K562 (cell line): ENCODE measurements at regions not wholly inside any gene's neighbourhood (a gene's known extent, or its start where the extent isn't known, plus 50 kb on each side); places are given as distances from the start of the nearest gene placed in this dataset.

ENCODE experiments used
- CBFA2T3 ChIP-seq: fragments of 450-650 bp; IDR thresholded peaks from 2 replicates; pipeline ENCODE4 v1.6.1; 2017
- CBFB ChIP-seq: sonication (generic); formaldehyde crosslinking; IDR thresholded peaks from 2 replicates; pipeline ENCODE4 v1.4.0; 2020; ENCODE audit warnings: mild to moderate bottlenecking, missing genetic modification reagents
- DPF2 ChIP-seq: fragments of 450-650 bp; IDR thresholded peaks from 2 replicates; pipeline ENCODE4 v1.6.1; 2016
- GTF2E2 ChIP-seq: fragments of 200-800 bp; sonication (Bioruptor generic); IDR thresholded peaks from 2 replicates; pipeline ENCODE4 v1.6.1; 2016; ENCODE audit warnings: missing genetic modification characterization, missing compliant biosample characterization
- MECOM ChIP-seq: fragments of 250-450 bp; sonication (Bioruptor Pico); IDR thresholded peaks from 2 replicates; pipeline ENCODE4 v1.8.0; 2022; ENCODE audit warnings: inconsistent platforms
- NCOR1 ChIP-seq: fragments of 450-650 bp; IDR thresholded peaks from 2 replicates; pipeline ENCODE4 v1.6.1; 2016; ENCODE audit warnings: mild to moderate bottlenecking, moderate library complexity
- NFIC ChIP-seq: fragments of 450-650 bp; IDR thresholded peaks from 2 replicates; pipeline ENCODE4 v1.6.1; 2017; ENCODE audit warnings: mild to moderate bottlenecking, inconsistent platforms
- PHB2 ChIP-seq: fragments of 450-650 bp; IDR thresholded peaks from 2 replicates; pipeline ENCODE4 v1.6.1; 2017; ENCODE audit warnings: low read depth
- POU5F1 ChIP-seq: fragments of 150-350 bp; IDR thresholded peaks from 2 replicates; pipeline ENCODE4 v1.6.1; 2014; ENCODE audit warnings: borderline replicate concordance, low read length, low read depth, mild to moderate bottlenecking; ENCODE audit not compliant: partially characterized antibody
- ZNF133 ChIP-seq: fragments of 250-450 bp; sonication (Bioruptor Pico); IDR thresholded peaks from 2 replicates; pipeline ENCODE4 v1.4.0; 2020; ENCODE audit warnings: mild to moderate bottlenecking
- ZNF77 ChIP-seq: fragments of 250-450 bp; sonication (Bioruptor Pico); IDR thresholded peaks from 2 replicates; pipeline ENCODE4 v1.5.0; 2020
- TF ChIP-seq, protein P1 (sequence below): sonication (generic); formaldehyde crosslinking; IDR thresholded peaks from 2 replicates; pipeline ENCODE4 v1.8.0; 2022; ENCODE audit warnings: mild to moderate bottlenecking, missing genetic modification reagents
- TF ChIP-seq, protein P2 (sequence below), 2 experiments: fragments of 150-350 bp in 1 of 2; IDR thresholded peaks; 2 replicates each; pipeline ENCODE4 v1.6.1; 2012 to 2016; ENCODE audit warnings: low read depth in 2 of 2, low read length in 2 of 2, mild to moderate bottlenecking in 1 of 2, moderate library complexity in 1 of 2
- TF ChIP-seq, protein P3 (sequence below): IDR thresholded peaks from 2 replicates; pipeline ENCODE4 v1.6.1; 2011; ENCODE audit not compliant: insufficient read length; ENCODE audit errors: extremely low read depth
- TF ChIP-seq, protein P4 (sequence below): fragments of 250-450 bp; sonication (Bioruptor Pico); IDR thresholded peaks from 2 replicates; pipeline ENCODE4 v1.4.0; 2020; ENCODE audit warnings: mild to moderate bottlenecking, moderate library complexity
- TF ChIP-seq, protein P5 (sequence below): fragments of 450-650 bp; conservative IDR thresholded peaks from 2 replicates; pipeline ENCODE4 v1.6.1; 2016; ENCODE audit warnings: missing genetic modification characterization, low read depth, mild to moderate bottlenecking, missing compliant biosample characterization, moderate library complexity

DNA sequence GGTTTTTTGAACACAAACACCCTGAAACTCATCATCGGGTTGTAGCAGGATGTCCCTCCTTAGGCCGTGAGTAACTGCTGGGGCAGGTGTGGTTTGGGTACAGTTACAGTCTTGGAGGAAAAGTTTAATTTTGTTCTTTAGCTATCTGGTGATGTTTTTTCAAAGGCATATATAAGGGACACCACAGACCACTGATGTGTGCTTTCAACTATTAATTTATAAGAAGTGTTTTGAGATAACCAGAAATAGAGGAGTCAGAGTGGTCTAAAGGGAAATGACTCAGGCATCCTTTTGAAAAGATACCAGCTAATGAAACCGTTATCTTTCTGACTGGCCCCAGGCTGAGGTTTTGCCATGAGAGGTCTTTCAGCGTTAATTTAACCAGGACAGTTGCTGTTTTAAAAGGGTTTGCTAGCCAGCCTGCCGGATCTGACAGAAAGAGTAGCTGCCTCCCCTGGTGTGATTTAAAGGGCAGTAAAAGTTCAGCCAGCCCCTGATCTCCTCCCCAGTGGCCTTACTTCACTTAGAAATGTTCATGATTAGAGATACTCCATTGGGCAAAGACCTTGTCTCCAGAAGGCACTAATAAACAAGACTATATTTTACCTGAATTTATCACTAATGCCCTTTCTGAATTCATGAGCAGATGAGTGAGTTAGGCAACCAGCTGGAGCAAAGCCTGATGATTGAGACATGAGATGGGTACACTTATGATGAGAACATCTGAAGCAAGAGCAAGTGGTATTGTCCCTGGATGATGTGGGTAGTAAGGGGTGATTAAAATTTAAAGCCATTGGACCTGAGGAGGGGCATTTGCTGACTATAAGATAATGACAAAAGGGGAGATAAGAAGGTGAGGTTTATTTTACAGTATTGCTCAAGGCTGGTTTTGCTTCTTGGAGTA lies 482.5 kb upstream of the TBL1XR1 start (continued):
- peak; percentile 52; the same call in 1 of the 2 replicates for TF ChIP-seq NCOR1
- TF ChIP-seq POU5F1: no peak
- TF ChIP-seq, protein P1, sequence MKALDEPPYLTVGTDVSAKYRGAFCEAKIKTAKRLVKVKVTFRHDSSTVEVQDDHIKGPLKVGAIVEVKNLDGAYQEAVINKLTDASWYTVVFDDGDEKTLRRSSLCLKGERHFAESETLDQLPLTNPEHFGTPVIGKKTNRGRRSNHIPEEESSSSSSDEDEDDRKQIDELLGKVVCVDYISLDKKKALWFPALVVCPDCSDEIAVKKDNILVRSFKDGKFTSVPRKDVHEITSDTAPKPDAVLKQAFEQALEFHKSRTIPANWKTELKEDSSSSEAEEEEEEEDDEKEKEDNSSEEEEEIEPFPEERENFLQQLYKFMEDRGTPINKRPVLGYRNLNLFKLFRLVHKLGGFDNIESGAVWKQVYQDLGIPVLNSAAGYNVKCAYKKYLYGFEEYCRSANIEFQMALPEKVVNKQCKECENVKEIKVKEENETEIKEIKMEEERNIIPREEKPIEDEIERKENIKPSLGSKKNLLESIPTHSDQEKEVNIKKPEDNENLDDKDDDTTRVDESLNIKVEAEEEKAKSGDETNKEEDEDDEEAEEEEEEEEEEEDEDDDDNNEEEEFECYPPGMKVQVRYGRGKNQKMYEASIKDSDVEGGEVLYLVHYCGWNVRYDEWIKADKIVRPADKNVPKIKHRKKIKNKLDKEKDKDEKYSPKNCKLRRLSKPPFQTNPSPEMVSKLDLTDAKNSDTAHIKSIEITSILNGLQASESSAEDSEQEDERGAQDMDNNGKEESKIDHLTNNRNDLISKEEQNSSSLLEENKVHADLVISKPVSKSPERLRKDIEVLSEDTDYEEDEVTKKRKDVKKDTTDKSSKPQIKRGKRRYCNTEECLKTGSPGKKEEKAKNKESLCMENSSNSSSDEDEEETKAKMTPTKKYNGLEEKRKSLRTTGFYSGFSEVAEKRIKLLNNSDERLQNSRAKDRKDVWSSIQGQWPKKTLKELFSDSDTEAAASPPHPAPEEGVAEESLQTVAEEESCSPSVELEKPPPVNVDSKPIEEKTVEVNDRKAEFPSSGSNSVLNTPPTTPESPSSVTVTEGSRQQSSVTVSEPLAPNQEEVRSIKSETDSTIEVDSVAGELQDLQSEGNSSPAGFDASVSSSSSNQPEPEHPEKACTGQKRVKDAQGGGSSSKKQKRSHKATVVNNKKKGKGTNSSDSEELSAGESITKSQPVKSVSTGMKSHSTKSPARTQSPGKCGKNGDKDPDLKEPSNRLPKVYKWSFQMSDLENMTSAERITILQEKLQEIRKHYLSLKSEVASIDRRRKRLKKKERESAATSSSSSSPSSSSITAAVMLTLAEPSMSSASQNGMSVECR (CRISPR knock-in tag): no peak
- TF ChIP-seq, protein P2, sequence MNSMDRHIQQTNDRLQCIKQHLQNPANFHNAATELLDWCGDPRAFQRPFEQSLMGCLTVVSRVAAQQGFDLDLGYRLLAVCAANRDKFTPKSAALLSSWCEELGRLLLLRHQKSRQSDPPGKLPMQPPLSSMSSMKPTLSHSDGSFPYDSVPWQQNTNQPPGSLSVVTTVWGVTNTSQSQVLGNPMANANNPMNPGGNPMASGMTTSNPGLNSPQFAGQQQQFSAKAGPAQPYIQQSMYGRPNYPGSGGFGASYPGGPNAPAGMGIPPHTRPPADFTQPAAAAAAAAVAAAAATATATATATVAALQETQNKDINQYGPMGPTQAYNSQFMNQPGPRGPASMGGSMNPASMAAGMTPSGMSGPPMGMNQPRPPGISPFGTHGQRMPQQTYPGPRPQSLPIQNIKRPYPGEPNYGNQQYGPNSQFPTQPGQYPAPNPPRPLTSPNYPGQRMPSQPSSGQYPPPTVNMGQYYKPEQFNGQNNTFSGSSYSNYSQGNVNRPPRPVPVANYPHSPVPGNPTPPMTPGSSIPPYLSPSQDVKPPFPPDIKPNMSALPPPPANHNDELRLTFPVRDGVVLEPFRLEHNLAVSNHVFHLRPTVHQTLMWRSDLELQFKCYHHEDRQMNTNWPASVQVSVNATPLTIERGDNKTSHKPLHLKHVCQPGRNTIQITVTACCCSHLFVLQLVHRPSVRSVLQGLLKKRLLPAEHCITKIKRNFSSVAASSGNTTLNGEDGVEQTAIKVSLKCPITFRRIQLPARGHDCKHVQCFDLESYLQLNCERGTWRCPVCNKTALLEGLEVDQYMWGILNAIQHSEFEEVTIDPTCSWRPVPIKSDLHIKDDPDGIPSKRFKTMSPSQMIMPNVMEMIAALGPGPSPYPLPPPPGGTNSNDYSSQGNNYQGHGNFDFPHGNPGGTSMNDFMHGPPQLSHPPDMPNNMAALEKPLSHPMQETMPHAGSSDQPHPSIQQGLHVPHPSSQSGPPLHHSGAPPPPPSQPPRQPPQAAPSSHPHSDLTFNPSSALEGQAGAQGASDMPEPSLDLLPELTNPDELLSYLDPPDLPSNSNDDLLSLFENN (IDR thresholded peaks at IDR 0.05; ENCODE audit: low read depth in 2 of 2, low read length in 2 of 2): no peak
- TF ChIP-seq CBFA2T3: peak; percentile 83
- peak; percentile 58 for TF ChIP-seq DPF2
- TF ChIP-seq, protein P3, sequence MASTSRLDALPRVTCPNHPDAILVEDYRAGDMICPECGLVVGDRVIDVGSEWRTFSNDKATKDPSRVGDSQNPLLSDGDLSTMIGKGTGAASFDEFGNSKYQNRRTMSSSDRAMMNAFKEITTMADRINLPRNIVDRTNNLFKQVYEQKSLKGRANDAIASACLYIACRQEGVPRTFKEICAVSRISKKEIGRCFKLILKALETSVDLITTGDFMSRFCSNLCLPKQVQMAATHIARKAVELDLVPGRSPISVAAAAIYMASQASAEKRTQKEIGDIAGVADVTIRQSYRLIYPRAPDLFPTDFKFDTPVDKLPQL: no peak
- TF ChIP-seq, protein P4, sequence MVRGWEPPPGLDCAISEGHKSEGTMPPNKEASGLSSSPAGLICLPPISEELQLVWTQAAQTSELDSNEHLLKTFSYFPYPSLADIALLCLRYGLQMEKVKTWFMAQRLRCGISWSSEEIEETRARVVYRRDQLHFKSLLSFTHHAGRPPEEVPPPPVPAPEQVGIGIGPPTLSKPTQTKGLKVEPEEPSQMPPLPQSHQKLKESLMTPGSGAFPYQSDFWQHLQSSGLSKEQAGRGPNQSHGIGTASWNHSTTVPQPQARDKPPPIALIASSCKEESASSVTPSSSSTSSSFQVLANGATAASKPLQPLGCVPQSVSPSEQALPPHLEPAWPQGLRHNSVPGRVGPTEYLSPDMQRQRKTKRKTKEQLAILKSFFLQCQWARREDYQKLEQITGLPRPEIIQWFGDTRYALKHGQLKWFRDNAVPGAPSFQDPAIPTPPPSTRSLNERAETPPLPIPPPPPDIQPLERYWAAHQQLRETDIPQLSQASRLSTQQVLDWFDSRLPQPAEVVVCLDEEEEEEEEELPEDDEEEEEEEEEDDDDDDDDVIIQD (CRISPR knock-in tag): no peak
- TF ChIP-seq MECOM: no peak
- no peak for TF ChIP-seq CBFB (CRISPR knock-in tag)
- TF ChIP-seq, protein P5, sequence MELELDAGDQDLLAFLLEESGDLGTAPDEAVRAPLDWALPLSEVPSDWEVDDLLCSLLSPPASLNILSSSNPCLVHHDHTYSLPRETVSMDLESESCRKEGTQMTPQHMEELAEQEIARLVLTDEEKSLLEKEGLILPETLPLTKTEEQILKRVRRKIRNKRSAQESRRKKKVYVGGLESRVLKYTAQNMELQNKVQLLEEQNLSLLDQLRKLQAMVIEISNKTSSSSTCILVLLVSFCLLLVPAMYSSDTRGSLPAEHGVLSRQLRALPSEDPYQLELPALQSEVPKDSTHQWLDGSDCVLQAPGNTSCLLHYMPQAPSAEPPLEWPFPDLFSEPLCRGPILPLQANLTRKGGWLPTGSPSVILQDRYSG (tag): no peak
- TF ChIP-seq NFIC: no peak; the same call in 1 of the 2 replicates
- TF ChIP-seq ZNF133 (CRISPR knock-in tag): no peak
- TF ChIP-seq GTF2E2 (tag): peak; percentile 28; the same call in 1 of the 2 replicates
- TF ChIP-seq ZNF77 (CRISPR knock-in tag): no peak
- TF ChIP-seq PHB2: no peak
